ENCODE measurements at regions not wholly inside any gene's neighbourhood (a gene's known extent, or its start where the extent isn't known, plus 50 kb on each side); places are given as distances from the start of the nearest gene placed in this dataset.

GRCh38 chr2:180307096-180307495, 300.0 kb upstream of the CWC22 start:
- no peak for TF ChIP-seq FOXP2 (optimal IDR thresholded peaks at IDR 0.05; ENCODE audit: borderline replicate concordance, extremely low read depth, extremely low read length, insufficient read depth)
- no peak for TF ChIP-seq TAF1 (IDR thresholded peaks at IDR 0.05; ENCODE audit: borderline replicate concordance, insufficient read depth, low read length)
- no peak for TF ChIP-seq POLR2AphosphoS5 (IDR thresholded peaks at IDR 0.05; ENCODE audit: low read depth, low read length)

GRCh38 chr2:180306346-180306745, 299.2 kb upstream of the CWC22 start:
- no peak for TF ChIP-seq POLR2AphosphoS5 (IDR thresholded peaks at IDR 0.05; ENCODE audit: low read depth, low read length)
- TF ChIP-seq REST (IDR thresholded peaks at IDR 0.05; ENCODE audit: insufficient read depth in 1 of 2, low read depth in 2 of 2, low read length in 2 of 2) = no peak
- TF ChIP-seq TAF1 (IDR thresholded peaks at IDR 0.05; ENCODE audit: borderline replicate concordance, insufficient read depth, low read length) = no peak

GRCh38 chr2:180291552-180292421, 284.7 kb upstream of the CWC22 start:
- TF ChIP-seq FOXP2 (optimal IDR thresholded peaks at IDR 0.05; ENCODE audit: borderline replicate concordance, extremely low read depth, extremely low read length, insufficient read depth) = no peak
- no peak for TF ChIP-seq SIN3A (IDR thresholded peaks at IDR 0.05; ENCODE audit: borderline replicate concordance, insufficient read depth, low read length)
- TF ChIP-seq REST (IDR thresholded peaks at IDR 0.05; ENCODE audit: insufficient read depth in 1 of 2, low read depth in 2 of 2, low read length in 2 of 2) = no peak
- TF ChIP-seq TAF1 (IDR thresholded peaks at IDR 0.05; ENCODE audit: borderline replicate concordance, insufficient read depth, low read length) = no peak
- TF ChIP-seq POLR2AphosphoS5 (IDR thresholded peaks at IDR 0.05; ENCODE audit: low read depth, low read length) = no peak

GRCh38 chr2:180291060-180291459, 284.0 kb upstream of the CWC22 start:
- TF ChIP-seq REST (IDR thresholded peaks at IDR 0.05; ENCODE audit: insufficient read depth in 1 of 2, low read depth in 2 of 2, low read length in 2 of 2) (no peak), SIN3A (IDR thresholded peaks at IDR 0.05; ENCODE audit: borderline replicate concordance, insufficient read depth, low read length) (no peak), POLR2AphosphoS5 (IDR thresholded peaks at IDR 0.05; ENCODE audit: low read depth, low read length) (no peak), TAF1 (IDR thresholded peaks at IDR 0.05; ENCODE audit: borderline replicate concordance, insufficient read depth, low read length) (no peak), FOXP2 (optimal IDR thresholded peaks at IDR 0.05; ENCODE audit: borderline replicate concordance, extremely low read depth, extremely low read length, insufficient read depth) (no peak)

GRCh38 chr2:180289627-180290026, 282.5 kb upstream of the CWC22 start:
- TF ChIP-seq FOXP2 (optimal IDR thresholded peaks at IDR 0.05; ENCODE audit: borderline replicate concordance, extremely low read depth, extremely low read length, insufficient read depth) (no peak), SIN3A (IDR thresholded peaks at IDR 0.05; ENCODE audit: borderline replicate concordance, insufficient read depth, low read length) (no peak), POLR2AphosphoS5 (IDR thresholded peaks at IDR 0.05; ENCODE audit: low read depth, low read length) (no peak), REST (IDR thresholded peaks at IDR 0.05; ENCODE audit: insufficient read depth in 1 of 2, low read depth in 2 of 2, low read length in 2 of 2) (no peak), TAF1 (IDR thresholded peaks at IDR 0.05; ENCODE audit: borderline replicate concordance, insufficient read depth, low read length) (no peak)
